Ishikawa (cell line): ENCODE measurements at regions not wholly inside any gene's neighbourhood (a gene's known extent, or its start where the extent isn't known, plus 50 kb on each side); places are given as distances from the start of the nearest gene placed in this dataset.

ENCODE experiments used
- CEBPB ChIP-seq: IDR thresholded peaks from 2 replicates; pipeline ENCODE4 v1.6.1; 2012
- CREB1 ChIP-seq: IDR thresholded peaks from 2 replicates; pipeline ENCODE4 v1.6.1; 2012; ENCODE audit warnings: low read depth
- EGR1 ChIP-seq: IDR thresholded peaks from 2 replicates; pipeline ENCODE4 v1.6.1; 2012
- EP300 ChIP-seq: IDR thresholded peaks from 2 replicates; pipeline ENCODE4 v1.6.1; 2012; ENCODE audit warnings: borderline replicate concordance
- FOXM1 ChIP-seq: IDR thresholded peaks from 2 replicates; pipeline ENCODE4 v1.6.1; 2012; ENCODE audit warnings: low read depth, borderline replicate concordance
- NFIC ChIP-seq: IDR thresholded peaks from 2 replicates; pipeline ENCODE4 v1.6.1; 2012
- RAD21 ChIP-seq: IDR thresholded peaks from 2 replicates; pipeline ENCODE4 v1.6.1; 2012; ENCODE audit warnings: low read depth
- TAF1 ChIP-seq: IDR thresholded peaks from 2 replicates; pipeline ENCODE4 v1.6.1; 2012; ENCODE audit warnings: low read depth, mild to moderate bottlenecking
- TEAD4 ChIP-seq: IDR thresholded peaks from 2 replicates; pipeline ENCODE4 v1.6.1; 2012
- YY1 ChIP-seq: IDR thresholded peaks from 2 replicates; pipeline ENCODE4 v1.6.1; 2012; ENCODE audit warnings: low read depth
- ZBTB7A ChIP-seq: IDR thresholded peaks from 2 replicates; pipeline ENCODE4 v1.6.1; 2012; ENCODE audit warnings: low read depth
- TF ChIP-seq, protein P1 (sequence below): IDR thresholded peaks from 2 replicates; pipeline ENCODE4 v1.6.1; 2012; ENCODE audit warnings: low read depth, mild to moderate bottlenecking
- TF ChIP-seq, protein P2 (sequence below): IDR thresholded peaks from 2 replicates; pipeline ENCODE4 v1.6.1; 2012
- TF ChIP-seq, protein P3 (sequence below): IDR thresholded peaks from 2 replicates; pipeline ENCODE4 v1.6.1; 2012

GRCh38 chr20:6629564-6629963, 137.9 kb upstream of the BMP2 start:
- TF ChIP-seq, protein P1, sequence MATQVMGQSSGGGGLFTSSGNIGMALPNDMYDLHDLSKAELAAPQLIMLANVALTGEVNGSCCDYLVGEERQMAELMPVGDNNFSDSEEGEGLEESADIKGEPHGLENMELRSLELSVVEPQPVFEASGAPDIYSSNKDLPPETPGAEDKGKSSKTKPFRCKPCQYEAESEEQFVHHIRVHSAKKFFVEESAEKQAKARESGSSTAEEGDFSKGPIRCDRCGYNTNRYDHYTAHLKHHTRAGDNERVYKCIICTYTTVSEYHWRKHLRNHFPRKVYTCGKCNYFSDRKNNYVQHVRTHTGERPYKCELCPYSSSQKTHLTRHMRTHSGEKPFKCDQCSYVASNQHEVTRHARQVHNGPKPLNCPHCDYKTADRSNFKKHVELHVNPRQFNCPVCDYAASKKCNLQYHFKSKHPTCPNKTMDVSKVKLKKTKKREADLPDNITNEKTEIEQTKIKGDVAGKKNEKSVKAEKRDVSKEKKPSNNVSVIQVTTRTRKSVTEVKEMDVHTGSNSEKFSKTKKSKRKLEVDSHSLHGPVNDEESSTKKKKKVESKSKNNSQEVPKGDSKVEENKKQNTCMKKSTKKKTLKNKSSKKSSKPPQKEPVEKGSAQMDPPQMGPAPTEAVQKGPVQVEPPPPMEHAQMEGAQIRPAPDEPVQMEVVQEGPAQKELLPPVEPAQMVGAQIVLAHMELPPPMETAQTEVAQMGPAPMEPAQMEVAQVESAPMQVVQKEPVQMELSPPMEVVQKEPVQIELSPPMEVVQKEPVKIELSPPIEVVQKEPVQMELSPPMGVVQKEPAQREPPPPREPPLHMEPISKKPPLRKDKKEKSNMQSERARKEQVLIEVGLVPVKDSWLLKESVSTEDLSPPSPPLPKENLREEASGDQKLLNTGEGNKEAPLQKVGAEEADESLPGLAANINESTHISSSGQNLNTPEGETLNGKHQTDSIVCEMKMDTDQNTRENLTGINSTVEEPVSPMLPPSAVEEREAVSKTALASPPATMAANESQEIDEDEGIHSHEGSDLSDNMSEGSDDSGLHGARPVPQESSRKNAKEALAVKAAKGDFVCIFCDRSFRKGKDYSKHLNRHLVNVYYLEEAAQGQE = no peak
- TF ChIP-seq TAF1 = no peak
- TF ChIP-seq, protein P2, sequence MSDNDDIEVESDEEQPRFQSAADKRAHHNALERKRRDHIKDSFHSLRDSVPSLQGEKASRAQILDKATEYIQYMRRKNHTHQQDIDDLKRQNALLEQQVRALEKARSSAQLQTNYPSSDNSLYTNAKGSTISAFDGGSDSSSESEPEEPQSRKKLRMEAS = no peak
- TF ChIP-seq YY1 = no peak
- TF ChIP-seq EP300 = no peak
- TF ChIP-seq, protein P3, sequence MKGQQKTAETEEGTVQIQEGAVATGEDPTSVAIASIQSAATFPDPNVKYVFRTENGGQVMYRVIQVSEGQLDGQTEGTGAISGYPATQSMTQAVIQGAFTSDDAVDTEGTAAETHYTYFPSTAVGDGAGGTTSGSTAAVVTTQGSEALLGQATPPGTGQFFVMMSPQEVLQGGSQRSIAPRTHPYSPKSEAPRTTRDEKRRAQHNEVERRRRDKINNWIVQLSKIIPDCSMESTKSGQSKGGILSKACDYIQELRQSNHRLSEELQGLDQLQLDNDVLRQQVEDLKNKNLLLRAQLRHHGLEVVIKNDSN = no peak
- TF ChIP-seq TEAD4 = no peak
- no peak for TF ChIP-seq EGR1
- no peak for TF ChIP-seq RAD21
- TF ChIP-seq NFIC = no peak
- no peak for TF ChIP-seq ZBTB7A
- no peak for TF ChIP-seq CEBPB
- TF ChIP-seq CREB1 = no peak
- no peak for TF ChIP-seq FOXM1
